ENCODE measurements at regions not wholly inside any gene's neighbourhood (a gene's known extent, or its start where the extent isn't known, plus 50 kb on each side); places are given as distances from the start of the nearest gene placed in this dataset.

GRCh38 chr19:13627531-13627930 lies 121.3 kb upstream of the CACNA1A start:
- H3K27ac Mint-ChIP-seq, result no peak overlapping the region
- peaks cover 43% of the 10 kb centered on the region for H3K27me3 Mint-ChIP-seq

GRCh38 chr19:13623716-13624710 lies 117.7 kb upstream of the CACNA1A start:
- Mint-ChIP-seq H3K27ac (no peak overlapping the region), H3K4me3 (no peak overlapping the region), H3K4me1 (ENCODE audit: low read depth) (no peaks in the 10 kb centered on the region), H3K27me3 (peaks cover 53% of the 10 kb centered on the region), H3K9me3 (no peaks in the 10 kb centered on the region), H3K36me3 (ENCODE audit: low read depth) (no peaks in the 10 kb centered on the region)
- H3K9me3 ChIP-seq (ENCODE audit: control insufficient read depth in 1 of 2, insufficient read depth in 1 of 2, low read length in 2 of 2), result no peaks in the 10 kb centered on the region
- intact Hi-C loops (cut with DNase I, micrococcal nuclease), result no loop called here
- no peak overlapping the region for H3K27ac ChIP-seq (ENCODE audit: low read depth in 1 of 2, low read length in 2 of 2)
- H3K4me1 ChIP-seq (ENCODE audit: insufficient read depth, low read length), result no peaks in the 10 kb centered on the region
- H3K27me3 ChIP-seq (ENCODE audit: control insufficient read depth in 1 of 2, insufficient read depth in 2 of 2, low read length in 2 of 2), result peaks cover 26 to 38% of the 10 kb centered on the region in 2 experiments
- TF ChIP-seq CTCF (IDR thresholded peaks at IDR 0.05), result no peak
- no peaks in the 10 kb centered on the region for H3K36me3 ChIP-seq (ENCODE audit: insufficient read depth, low read length)
- DNase-seq (no peak), ATAC-seq (ENCODE audit: poor library complexity) (no peak)
- CTCF ChIA-PET, result no interaction called here
- H3K4me3 ChIP-seq (ENCODE audit: low read length), result no peak overlapping the region
- POLR2A ChIA-PET, result no interaction called here

More at GRCh38 chr19:13627531-13627930, 121.3 kb upstream of the CACNA1A start:
- no peak for TF ChIP-seq CTCF (IDR thresholded peaks at IDR 0.05)
- no peak for ATAC-seq (ENCODE audit: poor library complexity)
- Mint-ChIP-seq H3K4me1 (ENCODE audit: low read depth) (no peaks in the 10 kb centered on the region), H3K36me3 (ENCODE audit: low read depth) (no peaks in the 10 kb centered on the region), H3K9me3 (no peaks in the 10 kb centered on the region), H3K4me3 (no peak overlapping the region)
- DNase-seq, result no peak
- CTCF ChIA-PET, result no interaction called here
- H3K4me3 ChIP-seq (ENCODE audit: low read length), result no peak overlapping the region
- intact Hi-C loops (cut with DNase I, micrococcal nuclease), result no loop called here
- H3K27ac ChIP-seq (ENCODE audit: low read depth in 1 of 2, low read length in 2 of 2), result no peak overlapping the region
- no peaks in the 10 kb centered on the region for H3K4me1 ChIP-seq (ENCODE audit: insufficient read depth, low read length)
- peaks cover 24 to 42% of the 10 kb centered on the region in 2 experiments for H3K27me3 ChIP-seq (ENCODE audit: control insufficient read depth in 1 of 2, insufficient read depth in 2 of 2, low read length in 2 of 2)
- H3K36me3 ChIP-seq (ENCODE audit: insufficient read depth, low read length), result no peaks in the 10 kb centered on the region
- POLR2A ChIA-PET, result no interaction called here
- H3K9me3 ChIP-seq (ENCODE audit: control insufficient read depth in 1 of 2, insufficient read depth in 1 of 2, low read length in 2 of 2), result peaks cover 0 to 4% of the 10 kb centered on the region in 2 experiments

- intact Hi-C loops (cut with DNase I, micrococcal nuclease), result no loop called here
- DNase-seq, result no peak
- no peaks in the 10 kb centered on the region for H3K36me3 Mint-ChIP-seq (ENCODE audit: low read depth)
- ATAC-seq (ENCODE audit: poor library complexity), result no peak
- H3K4me3 Mint-ChIP-seq, result no peak overlapping the region
- H3K9me3 ChIP-seq (ENCODE audit: control insufficient read depth in 1 of 2, insufficient read depth in 1 of 2, low read length in 2 of 2), result no peaks in the 10 kb centered on the region
- H3K4me1 ChIP-seq (ENCODE audit: insufficient read depth, low read length), result no peaks in the 10 kb centered on the region
- TF ChIP-seq CTCF (IDR thresholded peaks at IDR 0.05), result no peak
- H3K27ac ChIP-seq (ENCODE audit: low read depth in 1 of 2, low read length in 2 of 2), result no peak overlapping the region
- no peaks in the 10 kb centered on the region for H3K4me1 Mint-ChIP-seq (ENCODE audit: low read depth)
- H3K27me3 Mint-ChIP-seq, result peaks cover 57% of the 10 kb centered on the region
- ChIA-PET CTCF (no interaction called here), POLR2A (no interaction called here)
- H3K9me3 Mint-ChIP-seq, result no peaks in the 10 kb centered on the region
- H3K36me3 ChIP-seq (ENCODE audit: insufficient read depth, low read length), result no peaks in the 10 kb centered on the region
- no peak overlapping the region for H3K4me3 ChIP-seq (ENCODE audit: low read length)
- peaks cover 26 to 37% of the 10 kb centered on the region in 2 experiments for H3K27me3 ChIP-seq (ENCODE audit: control insufficient read depth in 1 of 2, insufficient read depth in 2 of 2, low read length in 2 of 2)
- no peak overlapping the region for H3K27ac Mint-ChIP-seq
Measured at GRCh38 chr19:13622766-13623715, 116.8 kb upstream of the CACNA1A start.
